ENCODE measurements at regions not wholly inside any gene's neighbourhood (a gene's known extent, or its start where the extent isn't known, plus 50 kb on each side); places are given as distances from the start of the nearest gene placed in this dataset.
"Not testable (repeated sequence)": the region's sequence is repeated elsewhere in the genome, so short reads cannot be mapped to it uniquely, and the experiment has no call there.

DNA sequence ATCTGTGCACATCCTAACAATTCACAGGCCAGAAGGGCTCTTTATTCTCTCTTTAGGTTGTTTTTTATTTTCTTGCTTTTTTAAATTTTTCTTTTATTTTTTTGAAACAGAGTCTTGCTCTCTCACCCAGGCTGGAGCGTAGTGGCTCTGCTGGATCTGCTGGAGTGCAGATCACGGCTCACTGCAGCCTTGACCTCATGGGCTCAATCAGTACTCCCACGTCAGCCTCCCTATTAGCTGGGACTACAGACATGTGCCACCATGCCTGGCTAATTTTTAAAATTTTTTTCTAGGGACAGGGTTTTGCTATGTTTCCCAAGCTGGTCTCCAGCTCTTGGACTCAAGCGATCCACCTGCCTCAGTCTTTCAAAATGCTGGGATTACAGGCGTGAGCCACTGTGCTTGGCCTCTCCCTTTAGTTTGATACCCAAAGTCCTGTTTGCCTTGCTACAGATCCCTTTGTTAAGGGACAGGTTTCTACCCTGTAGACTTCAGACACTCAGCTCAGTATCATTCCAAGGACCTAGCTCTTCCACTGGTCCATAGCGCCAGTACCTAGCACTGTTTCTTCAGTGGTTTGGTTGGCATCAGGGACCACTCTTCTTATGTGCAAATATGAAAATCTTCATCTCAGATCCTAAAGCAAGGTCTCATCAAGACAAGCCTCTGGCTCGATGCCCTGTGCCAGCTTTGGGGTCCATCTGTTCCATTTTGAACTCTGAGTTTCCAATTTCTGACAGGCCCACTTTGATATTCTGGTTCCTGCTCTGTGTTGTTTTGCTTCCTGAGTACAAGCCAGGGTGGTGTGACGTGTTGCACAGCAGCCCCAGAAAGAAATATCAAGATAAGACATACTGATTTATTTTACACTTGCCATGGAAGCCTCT lies 211.7 kb downstream of the FAT3 start:
- DNase-seq: no peak

DNA sequence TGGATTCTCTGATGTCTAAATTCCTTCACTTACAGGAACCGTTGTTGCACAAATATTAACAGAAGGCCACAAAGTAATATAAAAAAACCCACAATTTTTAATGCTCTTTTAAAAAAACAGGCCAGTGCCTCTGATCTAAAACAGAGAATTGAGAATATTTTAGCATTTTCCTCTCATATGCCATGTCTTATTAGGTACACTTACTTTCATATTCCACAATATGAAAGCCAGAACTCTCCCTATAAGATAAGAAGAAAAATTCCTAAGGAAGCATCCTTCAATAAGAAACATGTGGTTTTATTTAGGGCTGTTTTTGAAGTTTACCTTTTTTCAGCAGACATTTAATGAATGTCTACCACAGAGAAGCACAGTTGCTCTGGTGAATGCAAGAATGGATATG lies 214.5 kb downstream of the FAT3 start:
- DNase-seq: no peak

DNA sequence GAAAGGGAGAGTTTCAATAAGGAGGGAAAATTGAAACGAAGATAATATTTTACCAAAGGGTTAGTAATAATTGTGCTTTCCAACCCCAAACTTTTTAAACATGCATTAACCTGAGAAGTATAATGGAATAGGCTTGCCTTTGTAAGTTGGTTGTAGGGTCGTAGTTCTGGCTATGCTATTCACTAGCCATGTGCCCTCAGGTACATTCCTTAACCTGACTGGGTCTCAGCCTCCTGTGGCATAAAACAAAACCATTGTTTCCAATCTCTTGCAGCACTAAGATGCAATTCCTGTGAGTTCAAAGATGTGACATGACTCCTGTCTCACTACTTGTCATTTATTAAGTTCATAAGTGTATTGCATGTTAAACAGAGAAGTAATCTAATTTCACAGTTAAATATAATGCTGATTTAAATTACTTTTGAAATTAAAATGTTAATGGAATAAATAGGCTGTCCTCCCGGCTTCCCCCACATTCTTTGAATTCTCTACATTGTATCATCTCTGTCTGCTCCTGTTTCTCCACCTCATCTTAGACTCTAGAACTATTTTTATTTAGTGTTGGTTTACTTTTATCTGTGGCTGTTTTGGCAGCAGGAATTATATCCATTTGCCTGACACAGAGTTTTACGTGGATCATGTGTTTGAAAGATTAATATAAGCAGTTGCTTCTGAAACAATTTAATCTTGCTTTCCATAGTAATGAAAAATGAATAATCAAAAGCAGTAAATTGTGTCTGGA lies 216.3 kb downstream of the FAT3 start:
- no peak for DNase-seq

DNA sequence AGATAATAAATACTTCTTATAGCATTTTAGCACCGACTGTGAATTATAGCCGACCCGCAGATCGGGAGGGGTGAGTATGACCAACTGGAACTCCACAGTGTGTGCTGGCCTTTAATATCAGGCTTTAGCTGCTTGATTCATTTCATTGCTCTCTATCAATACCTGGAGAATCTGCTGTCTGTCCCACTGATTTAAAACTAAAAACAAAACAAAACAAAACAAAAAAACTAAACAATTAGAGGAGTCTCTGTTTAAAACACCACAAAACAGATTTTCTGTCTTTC lies 216.8 kb downstream of the FAT3 start:
- DNase-seq: no peak

DNA sequence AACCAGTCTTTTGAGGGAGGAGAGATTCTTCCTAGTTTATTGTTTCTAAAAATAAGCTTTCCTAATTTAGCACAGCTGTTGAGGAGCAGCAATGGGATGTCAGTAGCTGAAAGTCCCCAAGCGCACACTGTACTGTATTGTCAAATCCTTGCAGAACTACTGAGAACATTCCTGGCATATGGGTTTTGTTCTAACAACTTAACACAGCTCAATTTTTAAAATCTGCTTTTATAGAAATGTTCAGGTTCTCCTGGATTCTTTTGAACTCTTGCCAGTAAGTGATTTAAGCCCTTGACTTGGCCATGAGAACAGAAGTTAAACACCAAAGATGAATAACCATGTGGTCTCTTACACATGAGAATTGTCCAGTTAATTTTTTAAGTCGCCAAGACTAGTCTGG lies 218.6 kb downstream of the FAT3 start:
- DNase-seq: no peak

DNA sequence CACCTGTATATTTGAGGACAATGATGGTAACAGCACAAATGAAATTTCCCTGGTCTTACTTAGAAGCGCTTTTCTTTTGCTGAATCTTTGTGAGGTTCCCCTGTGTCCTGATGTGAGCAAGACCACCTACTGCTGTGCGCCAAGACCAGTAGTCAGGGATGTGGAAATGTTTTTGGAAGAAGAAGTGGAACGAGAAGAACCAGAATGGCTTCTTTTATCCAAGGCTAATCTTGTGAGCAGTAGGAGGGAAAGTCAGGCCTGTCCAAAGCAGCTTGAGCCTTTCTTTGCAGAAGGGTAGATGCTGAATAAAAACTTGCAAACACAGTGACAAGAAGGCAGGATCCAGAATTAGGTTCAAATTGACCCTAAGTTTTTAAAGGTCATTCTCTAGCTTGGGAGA lies 223.0 kb downstream of the FAT3 start:
- DNase-seq: no peak

DNA sequence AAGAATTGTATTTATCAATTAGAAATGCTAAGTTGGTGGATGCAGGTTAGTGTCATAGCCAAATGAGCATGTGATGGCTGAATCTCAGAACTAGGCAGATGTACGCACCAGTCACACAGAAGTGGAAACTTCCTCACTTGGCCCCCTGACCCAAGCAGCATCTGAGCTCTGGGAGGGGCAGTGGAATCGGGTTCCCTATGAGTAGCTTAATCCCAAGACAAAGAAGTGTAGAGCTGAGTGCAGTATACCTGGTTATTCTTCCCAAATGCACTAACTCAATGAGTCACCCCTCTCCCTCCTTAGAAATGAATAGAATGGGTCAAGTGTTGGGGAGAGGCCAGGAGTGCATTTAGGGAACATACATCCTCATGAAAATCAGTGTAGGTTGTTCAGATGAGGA lies 224.6 kb downstream of the FAT3 start:
- DNase-seq: no peak

DNA sequence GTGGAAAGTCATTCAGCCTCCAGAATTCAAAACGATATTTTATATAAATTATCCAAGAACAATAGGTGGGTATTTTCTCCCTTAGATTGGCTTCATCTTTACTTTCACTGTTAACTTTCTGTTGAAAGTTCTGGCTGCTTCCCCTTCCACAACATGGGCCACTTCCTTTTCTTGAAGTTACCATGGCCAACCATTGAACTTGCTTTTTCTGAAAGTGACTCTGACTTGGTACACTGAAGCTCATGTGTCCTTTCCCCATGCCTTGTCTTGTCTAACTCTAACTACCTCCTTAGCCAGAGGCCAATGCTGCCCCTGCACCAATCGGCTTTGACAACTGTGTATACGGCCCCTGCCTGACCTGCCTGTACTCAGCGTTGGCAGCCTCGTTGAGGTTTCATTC lies 225.2 kb downstream of the FAT3 start:
- no peak for DNase-seq

DNA sequence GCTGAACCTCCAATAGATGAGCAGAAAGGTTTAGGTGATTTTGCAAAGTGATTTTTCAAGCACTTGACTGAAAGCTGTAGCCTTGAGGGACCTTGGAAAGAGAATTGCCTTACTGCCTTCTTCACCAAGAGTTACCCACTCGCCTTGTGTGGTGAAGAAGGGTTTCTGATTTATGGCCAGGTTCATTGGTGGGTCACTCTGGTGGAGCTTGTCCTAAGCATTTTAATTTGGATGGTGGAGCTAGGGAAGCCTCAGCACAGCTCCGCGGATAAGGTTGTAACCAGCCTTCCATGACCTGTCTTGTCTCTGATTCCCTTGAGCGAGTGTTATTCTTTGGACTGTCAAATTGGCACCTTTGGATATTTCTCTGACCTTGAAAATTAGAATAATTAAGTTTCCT lies 226.4 kb downstream of the FAT3 start:
- no peak for DNase-seq

DNA sequence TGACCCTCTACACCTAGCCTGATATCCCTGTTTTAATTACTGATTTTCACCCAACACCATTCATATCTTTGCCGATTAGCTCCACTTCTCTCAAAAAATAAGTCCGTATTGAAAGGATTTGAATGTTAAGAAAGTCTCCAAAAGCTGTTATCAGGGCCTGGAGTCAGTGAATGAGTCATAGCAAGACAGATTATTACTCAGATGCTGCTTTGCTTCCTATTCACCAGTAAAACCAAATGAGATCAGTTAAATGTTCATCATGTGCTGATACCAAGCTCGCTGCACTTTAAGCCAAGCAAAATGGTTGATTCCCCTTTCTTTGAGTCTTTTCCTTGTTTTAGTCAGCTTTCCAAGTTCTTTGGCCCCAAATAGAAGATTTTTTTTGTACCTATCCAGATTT lies 228.4 kb downstream of the FAT3 start:
- no peak for DNase-seq

DNA sequence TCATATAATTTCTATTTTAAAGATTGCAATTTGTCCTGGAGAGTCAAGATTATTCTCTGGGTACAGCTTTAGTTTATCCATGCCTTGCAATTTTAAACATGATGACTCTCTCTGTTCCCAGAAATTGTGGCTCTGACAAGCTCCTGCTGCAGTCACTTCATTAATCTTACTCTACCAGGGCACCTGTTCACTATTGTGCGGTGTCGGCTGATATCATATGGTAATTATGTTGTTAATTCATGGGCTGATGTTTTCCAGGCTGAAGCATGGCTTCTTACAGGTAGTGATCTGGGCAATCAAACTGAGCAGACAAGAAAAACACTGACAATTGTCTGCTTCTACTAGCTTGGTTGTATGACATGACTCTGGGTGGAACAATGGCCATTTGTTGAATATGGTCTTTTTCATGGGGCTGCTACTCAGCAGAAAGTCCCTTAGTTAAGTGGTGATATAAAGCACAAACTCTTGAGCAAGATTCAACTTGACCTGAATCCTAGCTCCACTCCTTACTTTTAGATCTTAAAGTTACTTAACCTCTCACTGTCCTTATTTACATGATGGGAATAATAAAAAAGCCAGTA lies 230.7 kb downstream of the FAT3 start:
- DNase-seq: no peak

DNA sequence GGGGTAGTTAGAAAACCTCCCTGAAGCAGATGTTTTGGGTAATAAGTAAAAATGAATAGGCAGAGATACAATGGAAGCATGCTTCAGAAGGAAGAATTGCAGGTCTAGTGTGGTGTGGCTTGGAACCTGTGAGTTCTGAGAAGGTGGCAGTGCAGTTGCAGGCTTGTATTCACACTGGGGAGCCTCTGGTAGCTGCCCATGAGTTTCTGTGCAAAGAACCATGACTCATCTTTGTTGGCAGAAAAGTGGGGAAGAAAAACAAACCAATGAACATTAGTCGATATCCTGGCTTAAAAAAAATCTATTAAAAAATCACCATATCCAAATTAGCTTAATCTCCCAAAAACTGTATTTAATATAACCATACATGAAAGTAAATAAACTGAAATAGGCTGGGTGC lies 232.6 kb downstream of the FAT3 start:
- DNase-seq: no peak

DNA sequence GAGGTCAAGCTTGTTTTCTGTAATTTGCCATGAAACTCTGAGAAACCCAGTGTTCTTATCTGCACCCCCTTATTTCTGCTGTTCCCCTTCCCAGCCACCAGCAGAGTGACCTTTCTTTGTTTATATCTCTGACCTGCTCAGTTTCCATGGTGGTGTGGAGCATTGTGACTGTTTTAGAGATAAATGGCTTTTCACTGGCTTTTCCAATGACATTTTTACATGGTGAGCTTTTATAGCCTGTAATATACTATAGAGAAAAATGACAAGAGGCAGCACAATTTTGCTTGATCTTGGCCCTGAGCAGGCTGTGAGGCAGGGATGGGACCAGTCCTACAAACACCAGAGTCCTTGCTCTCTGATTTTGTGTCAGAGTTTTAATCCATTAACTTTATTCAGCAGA lies 233.9 kb downstream of the FAT3 start:
- DNase-seq: peak; percentile 36

DNA sequence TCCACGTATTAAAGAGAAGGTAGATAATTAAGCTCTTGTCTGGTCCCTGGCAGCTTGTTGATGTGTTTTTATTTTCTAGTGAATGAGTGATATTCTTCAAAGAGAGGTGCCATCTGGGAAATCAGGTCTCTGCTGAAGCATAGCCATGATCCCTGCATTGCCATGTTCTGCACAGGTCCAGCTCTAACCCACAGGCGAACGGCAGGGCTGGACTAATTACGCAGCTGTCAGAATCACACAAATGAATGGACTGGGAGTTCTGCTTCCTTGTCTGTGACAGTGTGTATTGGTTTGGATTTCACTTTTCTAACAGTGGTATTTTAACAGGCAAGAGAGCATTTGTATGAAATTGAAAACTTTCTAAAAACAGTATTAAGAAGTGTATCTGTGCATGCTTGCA lies 235.6 kb downstream of the FAT3 start:
- DNase-seq: no peak

DNA sequence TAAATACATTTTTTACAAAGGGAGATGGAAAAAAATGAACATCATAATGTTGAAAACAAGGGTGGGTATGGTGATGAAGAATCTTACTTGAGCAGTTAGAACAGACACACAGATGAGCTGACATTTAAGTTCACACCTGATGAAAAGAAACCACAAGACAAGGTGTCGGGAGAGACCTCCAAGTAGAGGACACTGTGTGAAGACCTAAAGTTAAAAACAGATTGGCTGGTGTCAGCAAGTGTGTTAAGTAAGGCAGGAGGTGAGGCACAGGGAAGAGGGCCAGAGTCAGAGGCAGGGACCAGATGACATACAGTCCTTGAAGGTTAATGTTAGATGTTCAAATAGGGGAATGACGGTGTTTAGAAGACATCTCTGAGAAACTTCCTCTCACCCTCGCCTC lies 236.8 kb downstream of the FAT3 start:
- DNase-seq: no peak

DNA sequence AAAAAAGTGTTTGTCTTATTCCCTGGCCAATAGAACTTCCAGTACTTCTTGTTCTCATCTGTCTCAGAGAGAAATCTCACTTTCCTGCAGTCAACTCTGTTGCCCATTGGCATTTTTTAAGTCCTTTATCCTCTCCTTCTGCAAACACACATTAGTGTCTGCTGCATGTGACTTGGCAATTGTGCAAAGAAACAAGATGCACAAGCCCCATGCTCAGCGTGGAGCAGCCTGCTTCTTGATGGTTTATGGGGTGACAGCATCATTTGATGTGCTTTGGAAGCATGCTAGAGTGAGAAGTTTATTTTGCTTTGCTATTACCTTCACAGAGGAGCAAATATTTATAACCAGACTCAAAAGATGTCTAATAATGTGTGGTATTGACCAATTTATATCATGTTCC lies 238.2 kb downstream of the FAT3 start:
- DNase-seq: no peak

DNA sequence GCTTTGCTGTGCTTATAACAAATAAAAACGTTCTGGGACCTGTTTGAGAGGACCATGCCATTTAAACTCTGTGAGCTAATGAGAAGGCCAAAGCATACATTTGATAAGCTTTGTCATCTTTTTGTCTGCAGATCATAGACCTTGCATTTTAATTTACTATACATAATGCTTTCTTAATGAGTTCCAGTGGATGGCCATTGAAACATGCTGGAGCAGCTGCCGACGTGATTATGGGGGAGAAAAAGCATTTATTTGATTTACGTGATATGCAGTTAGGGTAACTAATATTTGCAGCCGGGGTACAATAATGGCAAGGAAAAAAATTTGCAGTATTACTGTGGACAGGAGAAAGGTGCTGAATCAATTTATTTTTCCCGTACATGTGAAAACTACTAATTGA lies 240.2 kb downstream of the FAT3 start:
- DNase-seq: no peak

DNA sequence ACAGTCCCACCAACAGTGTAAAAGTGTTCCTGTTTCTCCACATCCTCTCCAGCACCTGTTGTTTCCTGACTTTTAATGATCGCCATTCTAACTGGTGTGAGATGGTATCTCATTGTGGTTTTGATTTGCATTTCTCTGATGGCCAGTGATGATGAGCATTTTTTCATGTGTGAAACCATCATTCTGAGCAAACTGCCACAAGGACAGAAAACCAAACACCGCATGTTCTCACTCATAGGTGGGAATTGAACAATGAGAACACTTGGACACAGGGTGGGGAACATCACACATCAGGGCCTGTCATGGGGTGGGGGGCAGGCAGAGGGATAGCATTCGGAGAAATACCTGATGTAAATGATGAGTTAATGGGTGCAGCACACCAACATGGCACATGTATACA lies 240.8 kb downstream of the FAT3 start:
- not testable (repeated sequence) for DNase-seq

DNA sequence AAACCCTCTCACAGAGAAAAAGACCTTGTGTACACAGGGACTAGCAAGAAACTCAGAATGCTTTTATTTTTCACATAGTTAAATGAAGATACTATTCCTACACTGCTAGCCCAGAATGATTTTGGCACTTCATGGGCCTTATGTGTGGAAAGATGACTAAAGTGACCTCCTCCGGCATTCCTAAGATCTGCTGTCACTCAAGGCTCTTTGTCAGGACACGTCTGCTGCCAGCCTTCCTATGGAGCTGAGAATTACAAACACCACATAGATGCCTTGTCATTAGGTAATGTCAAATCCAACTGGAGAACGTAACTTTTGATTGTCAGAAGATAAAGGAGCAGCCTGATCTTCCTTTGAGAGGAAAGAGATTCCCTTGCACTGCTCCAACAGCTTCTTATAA lies 249.1 kb downstream of the FAT3 start:
- DNase-seq: no peak

DNA sequence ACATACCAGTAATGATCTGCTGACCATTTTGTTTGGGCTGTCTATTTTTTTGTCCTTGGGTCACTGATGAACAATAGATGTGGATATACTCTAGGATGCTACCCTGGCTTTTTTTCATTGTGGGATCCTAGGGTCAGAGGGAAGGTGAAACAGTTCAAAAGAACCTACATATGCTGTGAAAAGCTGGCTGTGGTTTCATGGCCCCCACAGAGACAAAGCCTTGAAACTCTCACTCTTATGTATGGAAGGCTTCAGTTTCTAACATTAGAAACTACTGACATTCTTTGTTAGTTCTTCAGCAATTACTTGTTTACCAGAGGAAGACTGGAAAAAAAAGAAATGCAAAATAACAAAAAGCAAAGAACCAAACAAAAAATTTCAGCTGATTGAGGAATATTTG lies 250.7 kb downstream of the FAT3 start:
- DNase-seq: no peak

DNA sequence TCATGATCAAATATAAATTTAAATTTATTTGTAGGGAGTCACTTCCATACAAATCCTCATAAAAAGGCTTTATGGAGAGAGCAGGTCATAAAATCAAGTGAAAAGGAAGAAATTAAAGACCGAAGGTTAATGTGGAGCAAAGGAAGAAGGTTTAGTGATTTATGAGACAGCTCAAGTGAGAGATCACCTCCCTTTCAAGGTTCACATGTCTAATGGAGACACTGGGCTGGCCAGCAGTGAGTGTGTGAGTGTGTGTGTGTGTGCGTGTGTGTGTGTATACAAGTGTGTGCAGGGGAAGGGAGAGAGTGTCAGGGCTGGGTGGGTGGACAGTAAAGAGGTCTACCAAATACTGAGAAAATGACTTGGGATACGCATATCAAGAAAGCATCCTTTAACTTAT lies 251.2 kb downstream of the FAT3 start:
- no peak for DNase-seq

DNA sequence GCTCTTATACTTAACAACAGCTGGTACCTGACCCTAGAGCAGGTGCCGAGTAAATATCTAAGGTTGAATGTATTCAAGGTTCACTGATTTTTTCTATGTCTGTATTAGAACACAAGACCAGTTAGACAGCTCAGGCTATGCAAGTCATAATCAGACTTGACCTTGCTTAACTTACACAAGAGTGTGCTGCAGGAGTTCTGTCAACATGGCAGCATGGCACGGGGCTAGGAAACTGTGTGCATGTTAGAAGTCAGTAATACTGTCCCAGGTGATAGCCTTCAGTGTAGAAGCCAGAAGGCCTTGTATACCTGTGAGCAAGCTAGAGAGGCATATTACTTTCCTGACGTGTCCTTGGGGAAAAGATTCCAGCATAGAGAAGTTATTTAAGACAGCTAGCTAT lies 253.1 kb downstream of the FAT3 start:
- no peak for DNase-seq

DNA sequence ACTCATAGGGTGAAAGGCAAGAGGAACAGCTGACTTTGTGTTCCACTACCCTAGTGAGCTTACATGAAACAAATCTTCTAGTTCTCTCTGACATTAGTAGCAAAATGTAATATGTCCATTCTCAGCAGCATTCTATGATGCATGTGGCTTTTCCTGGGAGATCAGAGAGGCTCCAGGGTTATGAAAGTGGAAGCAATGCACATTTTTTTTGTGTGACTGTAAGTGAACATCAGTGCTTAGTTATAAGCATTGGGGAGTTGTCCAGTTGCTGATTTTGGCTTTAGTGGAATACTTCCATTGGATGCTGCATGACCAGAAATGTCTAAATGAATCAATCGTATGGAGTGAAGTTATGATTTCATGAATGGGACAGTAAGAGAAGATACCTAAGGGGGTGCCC lies 255.9 kb downstream of the FAT3 start:
- DNase-seq: no peak

DNA sequence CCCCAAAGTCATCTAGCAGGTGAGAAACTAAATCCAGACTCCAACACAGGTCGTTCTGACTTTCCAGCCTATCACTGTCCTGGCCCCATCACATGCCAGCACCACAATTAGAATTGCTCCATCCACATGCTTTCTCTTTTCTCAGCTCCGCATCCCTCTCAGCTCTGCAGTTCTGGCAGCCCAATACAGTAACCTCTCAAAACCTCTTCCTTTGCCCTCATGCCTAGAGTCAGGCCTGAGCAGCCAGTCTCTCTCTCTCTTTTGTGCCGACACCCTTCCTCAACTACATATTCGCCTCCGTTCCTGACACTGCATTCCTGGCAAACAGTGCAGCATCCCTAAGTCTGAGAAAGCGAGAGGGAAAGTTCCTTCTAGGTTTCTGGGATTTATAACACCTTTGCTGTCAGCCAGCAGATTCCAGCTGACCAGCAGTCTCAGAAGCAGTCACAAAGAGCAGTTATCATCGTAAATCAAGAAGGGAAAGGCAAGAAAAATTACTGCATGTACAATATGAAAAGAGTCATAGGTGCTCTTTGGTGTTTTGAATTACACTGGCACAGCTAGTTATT lies 258.0 kb downstream of the FAT3 start:
- DNase-seq: no peak
